Kidney (tissue), 13 donors: ENCODE measurements at regions not wholly inside any gene's neighbourhood (a gene's known extent, or its start where the extent isn't known, plus 50 kb on each side); places are given as distances from the start of the nearest gene placed in this dataset.

Experiments
- DNase-seq, 5 donors: peaks; one replicate each; pipeline ENCODE4 v3.0.0-alpha.2; 2013 to 2020
- FAIRE-seq: peaks from 2 replicates; lab custom pipeline; 2012; peaks lifted over from hg19 to GRCh38; lab: Jason Lieb, UNC
- H3K27ac ChIP-seq, 2 donors: one replicate each; pipeline ENCODE4 v1.7.0; 2013; ENCODE audit warnings: low read depth in 2 of 2, low read length in 2 of 2, inconsistent platforms in 1 of 2
- H3K27me3 ChIP-seq: one replicate; pipeline ENCODE4 v1.7.1; 2013; ENCODE audit warnings: low read length, inconsistent platforms; ENCODE audit not compliant: control insufficient read depth, insufficient read depth
- H3K36me3 ChIP-seq, 3 donors: one replicate each; pipeline versions ENCODE4 v1.7.0 to v1.7.1; 2013; ENCODE audit warnings: low read length in 3 of 3, control low read depth in 1 of 3, inconsistent platforms in 1 of 3; ENCODE audit not compliant: insufficient read depth in 3 of 3, control insufficient read depth in 2 of 3
- H3K4me1 ChIP-seq, 3 donors: one replicate each; pipeline versions ENCODE4 v1.7.0 to v1.7.1; 2013; ENCODE audit warnings: low read length in 3 of 3, inconsistent platforms in 1 of 3, low read depth in 1 of 3; ENCODE audit not compliant: control insufficient read depth in 2 of 3, insufficient read depth in 2 of 3
- H3K4me3 ChIP-seq, 3 donors: one replicate each; pipeline versions ENCODE4 v1.7.0 to v1.8.1; 2013; ENCODE audit warnings: low read length in 3 of 3, control low read depth in 1 of 3, inconsistent platforms in 1 of 3
- H3K9ac ChIP-seq, 3 donors: one replicate each; pipeline versions ENCODE4 v1.7.0 to v1.7.1; 2013; ENCODE audit warnings: low read length in 3 of 3, control low read depth in 1 of 3, inconsistent platforms in 1 of 3
- H3K9me3 ChIP-seq, 3 donors: one replicate each; pipeline versions ENCODE4 v1.7.0 to v1.7.1; 2013; ENCODE audit warnings: low read length in 3 of 3, control low read depth in 1 of 3, inconsistent platforms in 1 of 3; ENCODE audit not compliant: control insufficient read depth in 2 of 3, insufficient read depth in 1 of 3
- intact Hi-C: fragments of 100-400 bp; cut with DNase I; formaldehyde crosslinking; loops from one replicate; pipeline ENCODE4 v1.11.1; 2022
- TF ChIP-seq, protein P1 (sequence below): IDR thresholded peaks from 3 replicates; pipeline ENCODE4 v1.5.1; 2012; ENCODE audit warnings: mild to moderate bottlenecking, moderate library complexity, borderline replicate concordance; ENCODE audit not compliant: insufficient read depth; ENCODE audit errors: extremely low read depth
- donor health status: control.
- donor health status: control.
- donor health status: control.
- donor health status: control.
- donor health status: control.
- donor health status: DM: yes; HTN: yes; CAD: no.
- donor health status: Normal renal cell carcinoma (clear cell type).

DNA sequence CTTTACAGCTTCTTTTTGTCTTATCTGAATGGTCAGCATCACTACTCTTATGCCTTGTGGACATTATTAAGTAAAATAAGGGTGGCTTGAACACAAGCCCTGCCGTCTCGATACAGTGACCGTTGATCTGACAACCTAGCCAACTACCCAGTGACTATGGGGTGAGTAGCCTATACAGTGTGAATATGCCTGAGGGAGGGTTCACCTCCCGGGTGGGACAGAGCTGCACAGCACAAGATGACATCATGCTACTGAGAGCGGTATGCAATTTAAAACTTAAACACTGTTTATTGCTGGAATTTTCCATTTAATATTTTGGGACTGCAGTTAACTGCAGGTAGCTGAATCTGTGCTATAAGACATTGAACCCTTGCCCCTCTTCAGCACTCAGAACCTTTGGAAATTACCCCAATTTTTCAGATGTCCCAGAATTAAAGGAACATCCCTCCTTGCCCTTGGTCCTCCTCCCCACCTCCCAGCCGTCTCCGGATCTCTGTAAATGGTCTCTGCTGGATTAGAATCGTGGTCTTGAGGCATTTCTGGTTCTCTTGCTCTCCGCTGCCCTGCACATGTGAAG, 618.5 kb downstream of the PTPRU start:
- Histone ChIP-seq H3K36me3 (no peaks in the 10 kb centered on the region), H3K27me3 (no peaks in the 10 kb centered on the region), H3K4me3 (no peak overlapping the region), H3K9ac (no peak overlapping the region), H3K27ac (no peak overlapping the region), H3K9me3 (no peaks in the 10 kb centered on the region), H3K4me1 (no peaks in the 10 kb centered on the region)
- intact Hi-C loops: no loop called here
- TF ChIP-seq, protein P1, sequence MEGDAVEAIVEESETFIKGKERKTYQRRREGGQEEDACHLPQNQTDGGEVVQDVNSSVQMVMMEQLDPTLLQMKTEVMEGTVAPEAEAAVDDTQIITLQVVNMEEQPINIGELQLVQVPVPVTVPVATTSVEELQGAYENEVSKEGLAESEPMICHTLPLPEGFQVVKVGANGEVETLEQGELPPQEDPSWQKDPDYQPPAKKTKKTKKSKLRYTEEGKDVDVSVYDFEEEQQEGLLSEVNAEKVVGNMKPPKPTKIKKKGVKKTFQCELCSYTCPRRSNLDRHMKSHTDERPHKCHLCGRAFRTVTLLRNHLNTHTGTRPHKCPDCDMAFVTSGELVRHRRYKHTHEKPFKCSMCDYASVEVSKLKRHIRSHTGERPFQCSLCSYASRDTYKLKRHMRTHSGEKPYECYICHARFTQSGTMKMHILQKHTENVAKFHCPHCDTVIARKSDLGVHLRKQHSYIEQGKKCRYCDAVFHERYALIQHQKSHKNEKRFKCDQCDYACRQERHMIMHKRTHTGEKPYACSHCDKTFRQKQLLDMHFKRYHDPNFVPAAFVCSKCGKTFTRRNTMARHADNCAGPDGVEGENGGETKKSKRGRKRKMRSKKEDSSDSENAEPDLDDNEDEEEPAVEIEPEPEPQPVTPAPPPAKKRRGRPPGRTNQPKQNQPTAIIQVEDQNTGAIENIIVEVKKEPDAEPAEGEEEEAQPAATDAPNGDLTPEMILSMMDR: no peak
- FAIRE-seq (no peak), DNase-seq (no peak)

DNA sequence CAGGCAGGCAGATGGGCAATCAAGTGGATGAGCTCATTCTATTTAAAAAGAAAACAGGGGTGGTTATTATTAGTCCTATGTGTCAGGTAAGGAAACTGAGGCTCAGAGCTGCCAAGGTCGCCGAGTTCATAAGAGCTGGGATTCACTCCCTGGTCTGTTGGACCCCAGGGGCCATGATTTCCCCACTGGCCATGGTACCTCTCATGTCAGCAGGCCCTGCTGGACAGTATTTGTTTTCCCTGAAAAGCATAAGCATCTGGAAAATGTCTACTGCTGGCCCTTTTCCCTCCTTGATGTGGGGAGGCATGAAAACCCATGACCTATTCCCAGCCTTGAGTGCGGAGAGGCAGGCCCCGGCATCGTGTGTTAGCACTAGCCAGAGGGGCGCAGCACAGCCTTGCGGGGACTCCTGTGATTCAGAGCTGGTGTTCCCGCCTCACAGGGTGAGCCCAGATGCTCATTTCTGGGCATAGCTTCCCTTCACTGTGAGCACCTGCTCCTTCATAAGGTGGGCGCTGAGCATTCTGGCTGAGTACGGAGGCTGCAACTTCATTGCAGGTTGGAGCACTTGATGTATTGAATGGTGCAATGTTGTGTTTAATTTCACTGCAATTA, 617.5 kb downstream of the PTPRU start:
- no peaks in the 10 kb centered on the region for H3K27me3 ChIP-seq

DNA sequence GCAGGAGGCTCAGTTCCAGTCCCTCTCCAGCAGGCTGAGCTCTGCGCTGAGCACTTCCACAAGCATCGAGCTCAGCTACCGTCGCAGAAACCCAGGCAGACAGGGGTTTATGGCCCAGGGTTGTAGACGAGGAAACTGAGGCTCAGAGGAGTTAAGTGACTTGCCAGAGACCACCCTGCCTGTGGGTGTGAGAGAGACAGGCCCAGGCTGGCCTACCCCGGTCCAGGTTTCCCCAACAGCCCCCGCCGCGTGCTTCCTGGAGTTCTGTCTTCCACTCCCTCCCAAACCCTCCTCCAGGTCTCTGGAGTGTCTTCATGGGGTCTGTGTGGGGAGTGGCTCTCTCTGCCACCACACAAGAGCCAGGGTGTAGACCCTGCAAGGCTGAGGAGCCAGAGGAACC, 615.9 kb downstream of the PTPRU start:
- H3K36me3 ChIP-seq: no peaks in the 10 kb centered on the region
- no peak overlapping the region for H3K4me3 ChIP-seq
- H3K4me1 ChIP-seq: no peaks in the 10 kb centered on the region
- FAIRE-seq (no peak), DNase-seq (no peak)
- no peaks in the 10 kb centered on the region for H3K9me3 ChIP-seq
- H3K27me3 ChIP-seq: no peaks in the 10 kb centered on the region
- TF ChIP-seq, protein P1: no peak
- no peak overlapping the region for H3K27ac ChIP-seq
- intact Hi-C loops: no loop called here
- H3K9ac ChIP-seq: no peak overlapping the region

More for the DNA sequence above, 617.5 kb downstream of the PTPRU start:
- Histone ChIP-seq H3K27ac (no peak overlapping the region), H3K9me3 (no peaks in the 10 kb centered on the region), H3K36me3 (no peaks in the 10 kb centered on the region), H3K9ac (no peak overlapping the region), H3K4me1 (no peaks in the 10 kb centered on the region), H3K4me3 (no peak overlapping the region)
- intact Hi-C loops: no loop called here
- FAIRE-seq (no peak), DNase-seq (peak in 1 of 5 donors; percentile 36)
- TF ChIP-seq, protein P1: no peak
